Body of pancreas (tissue), 4 donors: ENCODE measurements at regions not wholly inside any gene's neighbourhood (a gene's known extent, or its start where the extent isn't known, plus 50 kb on each side); places are given as distances from the start of the nearest gene placed in this dataset.

Source experiments
- CTCF ChIP-seq, 7 experiments: fragments of 450-650 bp in 4 of 7; fragments of 200-600 bp in 3 of 7; sonication (generic) in 3 of 7; IDR thresholded peaks; one replicate each; pipeline ENCODE4 v1.5.1; 2016 to 2019; ENCODE audit warnings: antibody characterized with exemption in 7 of 7
- POLR2A ChIP-seq, 3 donors: fragments of 450-650 bp; IDR thresholded peaks; one replicate each; pipeline ENCODE4 v1.6.1; 2016; ENCODE audit warnings: antibody characterized with exemption in 3 of 3, mild to moderate bottlenecking in 2 of 3

DNA sequence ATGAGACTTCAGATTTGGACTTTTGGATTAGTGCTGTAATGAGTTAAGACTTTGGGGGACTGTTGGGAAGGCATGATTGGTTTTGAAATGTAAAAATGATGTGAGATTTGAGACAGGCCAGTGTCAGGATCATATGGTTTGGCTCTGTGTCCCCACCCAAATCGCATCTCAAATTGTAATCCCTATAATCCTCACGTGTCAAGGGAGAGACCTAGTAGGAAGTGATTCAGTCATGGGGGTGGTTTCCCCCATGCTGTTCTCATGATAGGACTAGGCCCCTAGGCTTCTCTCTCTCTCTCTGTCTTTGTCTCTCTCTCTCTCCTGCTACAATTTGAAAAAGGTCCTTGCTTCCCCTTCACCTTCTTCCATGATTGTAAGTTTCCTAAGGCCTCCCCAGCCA, 473.3 kb upstream of the CD180 start:
- TF ChIP-seq CTCF (IDR thresholded peaks at IDR 0.05): no peak
- TF ChIP-seq POLR2A (IDR thresholded peaks at IDR 0.05): no peak
